Ovary (tissue), 3 donors: ENCODE measurements at regions not wholly inside any gene's neighbourhood (a gene's known extent, or its start where the extent isn't known, plus 50 kb on each side); places are given as distances from the start of the nearest gene placed in this dataset.

Source experiments
- POLR2A ChIP-seq: fragments of 450-650 bp; IDR thresholded peaks from one replicate; pipeline ENCODE4 v1.6.1; 2017; ENCODE audit warnings: antibody characterized with exemption, mild to moderate bottlenecking, moderate library complexity
- TF ChIP-seq, protein P1 (sequence below), 3 donors: fragments of 450-650 bp in 2 of 3; fragments of 200-600 bp in 1 of 3; IDR thresholded peaks; one replicate each; pipeline versions ENCODE4 v1.5.1 to v1.8.0; 2016 to 2022; ENCODE audit warnings: antibody characterized with exemption in 3 of 3, mild to moderate bottlenecking in 1 of 3
- donor health status: DM: no; HTN: no; CAD: no.

DNA sequence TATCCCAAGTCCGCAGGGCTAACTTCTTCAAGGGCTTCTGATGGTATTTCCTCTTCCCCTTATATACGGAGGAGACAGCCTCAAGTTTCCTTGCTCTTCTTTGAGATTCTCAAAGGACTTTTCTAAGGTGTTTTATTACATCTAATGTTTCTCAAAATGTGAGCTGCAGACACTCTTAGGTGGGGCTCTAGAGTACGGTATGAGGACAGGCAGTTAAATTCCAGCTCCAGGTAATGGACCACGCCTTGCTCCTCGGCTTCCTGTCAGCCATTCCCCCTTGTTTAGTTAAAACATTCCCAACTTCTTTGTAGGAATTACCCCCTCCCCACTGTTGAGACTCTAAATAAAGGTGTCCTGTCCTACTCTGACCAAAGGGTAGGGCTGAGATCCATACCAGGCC is 131.9 kb downstream of the IRS1 start:
- TF ChIP-seq, protein P1, sequence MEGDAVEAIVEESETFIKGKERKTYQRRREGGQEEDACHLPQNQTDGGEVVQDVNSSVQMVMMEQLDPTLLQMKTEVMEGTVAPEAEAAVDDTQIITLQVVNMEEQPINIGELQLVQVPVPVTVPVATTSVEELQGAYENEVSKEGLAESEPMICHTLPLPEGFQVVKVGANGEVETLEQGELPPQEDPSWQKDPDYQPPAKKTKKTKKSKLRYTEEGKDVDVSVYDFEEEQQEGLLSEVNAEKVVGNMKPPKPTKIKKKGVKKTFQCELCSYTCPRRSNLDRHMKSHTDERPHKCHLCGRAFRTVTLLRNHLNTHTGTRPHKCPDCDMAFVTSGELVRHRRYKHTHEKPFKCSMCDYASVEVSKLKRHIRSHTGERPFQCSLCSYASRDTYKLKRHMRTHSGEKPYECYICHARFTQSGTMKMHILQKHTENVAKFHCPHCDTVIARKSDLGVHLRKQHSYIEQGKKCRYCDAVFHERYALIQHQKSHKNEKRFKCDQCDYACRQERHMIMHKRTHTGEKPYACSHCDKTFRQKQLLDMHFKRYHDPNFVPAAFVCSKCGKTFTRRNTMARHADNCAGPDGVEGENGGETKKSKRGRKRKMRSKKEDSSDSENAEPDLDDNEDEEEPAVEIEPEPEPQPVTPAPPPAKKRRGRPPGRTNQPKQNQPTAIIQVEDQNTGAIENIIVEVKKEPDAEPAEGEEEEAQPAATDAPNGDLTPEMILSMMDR (IDR thresholded peaks at IDR 0.05) = no peak
- no peak for TF ChIP-seq POLR2A
